Osteoblast (primary cell): ENCODE measurements at regions not wholly inside any gene's neighbourhood (a gene's known extent, or its start where the extent isn't known, plus 50 kb on each side); places are given as distances from the start of the nearest gene placed in this dataset.

ENCODE experiments used
- DNase-seq: peaks from one replicate; pipeline ENCODE4 v3.0.0; 2011; ENCODE audit warnings: low spot score, mixed read lengths; ENCODE audit not compliant: insufficient read length; ENCODE audit errors: missing footprints
- H2AFZ ChIP-seq: 2 replicates; pipeline ENCODE4 v1.6.0; 2011; ENCODE audit warnings: mild to moderate bottlenecking, low read length
- H3K27ac ChIP-seq: 2 replicates; pipeline ENCODE4 v1.5.1; 2011; ENCODE audit warnings: mild to moderate bottlenecking, low read depth, low read length, moderate library complexity
- H3K27me3 ChIP-seq: 2 replicates; pipeline ENCODE4 v1.6.0; 2012; ENCODE audit warnings: mild to moderate bottlenecking, control low read depth, inconsistent platforms, low read length, moderate library complexity; ENCODE audit not compliant: insufficient read depth
- H3K36me3 ChIP-seq: 2 replicates; pipeline ENCODE4 v1.5.1; 2011; ENCODE audit warnings: mild to moderate bottlenecking, low read length, control low read depth, moderate library complexity; ENCODE audit not compliant: insufficient read depth
- H3K4me1 ChIP-seq: 2 replicates; pipeline ENCODE4 v1.5.1; 2011; ENCODE audit warnings: mild to moderate bottlenecking, low read length, control low read depth, moderate library complexity; ENCODE audit not compliant: insufficient read depth
- H3K4me2 ChIP-seq: 2 replicates; pipeline ENCODE4 v1.6.0; 2011; ENCODE audit warnings: mild to moderate bottlenecking, low read length; ENCODE audit not compliant: insufficient read depth
- H3K4me3 ChIP-seq: fragments of 200-600 bp; sonication (generic); 3 replicates; pipeline ENCODE4 v1.5.1; 2012; ENCODE audit warnings: mild to moderate bottlenecking, low read length, inconsistent platforms; ENCODE audit not compliant: insufficient read depth
- H3K79me2 ChIP-seq: 2 replicates; pipeline ENCODE4 v1.6.0; 2012; ENCODE audit warnings: mild to moderate bottlenecking, low read length, control low read depth, inconsistent platforms; ENCODE audit not compliant: insufficient read depth
- H3K9me3 ChIP-seq: 2 replicates; pipeline ENCODE4 v1.5.1; 2011; ENCODE audit warnings: low read depth, low read length, control low read depth
- H4K20me1 ChIP-seq: 2 replicates; pipeline ENCODE4 v1.6.0; 2012; ENCODE audit warnings: mild to moderate bottlenecking, low read length, control low read depth; ENCODE audit not compliant: insufficient read depth
- TF ChIP-seq, protein P1 (sequence below): IDR thresholded peaks from 2 replicates; pipeline ENCODE4 v1.5.1; 2011; ENCODE audit warnings: mild to moderate bottlenecking, low read depth, low read length, moderate library complexity; ENCODE audit errors: extremely low read depth

DNA sequence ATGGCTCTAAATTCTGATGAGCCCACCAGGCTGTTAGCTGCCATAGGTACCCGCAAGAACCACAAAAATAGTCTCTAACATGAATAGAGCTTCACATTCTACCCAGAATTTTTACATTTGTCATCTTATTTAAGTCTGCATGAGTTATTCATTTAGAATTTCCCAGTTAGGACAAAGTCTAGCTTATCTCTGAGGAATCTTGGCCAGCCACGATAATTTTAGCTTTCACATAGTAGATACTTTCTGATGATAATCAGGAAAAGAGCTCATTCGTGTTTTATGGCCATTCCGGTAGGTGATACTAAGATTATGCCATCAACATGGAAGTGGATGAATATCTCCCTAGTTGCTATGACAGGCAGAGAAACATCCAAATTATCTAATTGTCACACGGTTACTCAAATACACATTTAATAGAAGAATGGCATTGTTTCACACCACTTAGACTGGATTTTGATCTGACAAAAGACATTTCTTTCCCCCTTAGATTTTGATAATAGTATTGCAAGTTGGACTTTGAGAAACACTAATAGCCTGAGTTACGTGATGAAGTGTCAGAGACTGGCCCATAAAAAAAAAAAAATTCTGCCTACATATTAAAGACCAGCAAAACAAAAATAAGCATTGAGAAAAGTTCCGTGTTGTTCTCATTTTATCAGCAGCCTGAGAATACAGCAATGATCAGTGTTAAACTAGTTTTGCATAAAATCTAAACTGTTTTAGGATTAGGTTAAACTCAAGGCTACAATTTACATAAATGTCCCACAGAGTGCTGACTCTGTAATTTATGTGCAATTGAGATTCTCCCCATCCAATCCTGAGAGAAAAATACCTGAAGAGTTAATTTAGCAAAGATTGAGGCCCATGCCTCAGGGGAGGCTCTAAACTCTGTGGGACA is 397.5 kb upstream of the ARID1B start:
- no peaks in the 10 kb centered on the region for H3K4me1 ChIP-seq
- no peaks in the 10 kb centered on the region for H4K20me1 ChIP-seq
- H3K9me3 ChIP-seq: no peaks in the 10 kb centered on the region
- H3K79me2 ChIP-seq: no peaks in the 10 kb centered on the region
- TF ChIP-seq, protein P1, sequence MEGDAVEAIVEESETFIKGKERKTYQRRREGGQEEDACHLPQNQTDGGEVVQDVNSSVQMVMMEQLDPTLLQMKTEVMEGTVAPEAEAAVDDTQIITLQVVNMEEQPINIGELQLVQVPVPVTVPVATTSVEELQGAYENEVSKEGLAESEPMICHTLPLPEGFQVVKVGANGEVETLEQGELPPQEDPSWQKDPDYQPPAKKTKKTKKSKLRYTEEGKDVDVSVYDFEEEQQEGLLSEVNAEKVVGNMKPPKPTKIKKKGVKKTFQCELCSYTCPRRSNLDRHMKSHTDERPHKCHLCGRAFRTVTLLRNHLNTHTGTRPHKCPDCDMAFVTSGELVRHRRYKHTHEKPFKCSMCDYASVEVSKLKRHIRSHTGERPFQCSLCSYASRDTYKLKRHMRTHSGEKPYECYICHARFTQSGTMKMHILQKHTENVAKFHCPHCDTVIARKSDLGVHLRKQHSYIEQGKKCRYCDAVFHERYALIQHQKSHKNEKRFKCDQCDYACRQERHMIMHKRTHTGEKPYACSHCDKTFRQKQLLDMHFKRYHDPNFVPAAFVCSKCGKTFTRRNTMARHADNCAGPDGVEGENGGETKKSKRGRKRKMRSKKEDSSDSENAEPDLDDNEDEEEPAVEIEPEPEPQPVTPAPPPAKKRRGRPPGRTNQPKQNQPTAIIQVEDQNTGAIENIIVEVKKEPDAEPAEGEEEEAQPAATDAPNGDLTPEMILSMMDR: no peak
- H3K4me2 ChIP-seq: no peak overlapping the region
- peak overlapping the region; percentile 22 for H3K27ac ChIP-seq
- no peak overlapping the region for H2AFZ ChIP-seq
- no peak overlapping the region for H3K4me3 ChIP-seq
- H3K27me3 ChIP-seq: no peaks in the 10 kb centered on the region
- H3K36me3 ChIP-seq: no peaks in the 10 kb centered on the region
- DNase-seq: no peak

DNA sequence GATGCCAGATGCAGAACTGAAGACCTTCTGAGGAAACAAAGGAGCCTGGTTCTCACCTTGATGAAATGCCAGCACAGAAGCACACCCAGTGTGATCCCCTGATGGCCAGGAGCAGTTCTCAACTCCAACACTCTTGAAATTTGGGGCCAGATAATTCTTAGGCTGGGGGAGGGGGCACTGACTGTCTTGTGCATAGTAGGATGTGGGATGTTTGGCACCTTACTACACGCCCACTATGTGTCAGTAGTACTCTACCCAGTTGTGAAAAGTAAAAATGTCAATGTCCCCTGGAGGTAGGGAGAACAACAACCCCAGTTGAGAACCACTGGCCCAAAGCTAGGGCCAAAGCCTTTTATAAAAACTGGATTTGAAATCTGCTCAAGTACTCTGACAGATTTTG is 398.3 kb upstream of the ARID1B start:
- Histone ChIP-seq H3K4me2 (no peak overlapping the region), H2AFZ (no peak overlapping the region), H3K9me3 (no peaks in the 10 kb centered on the region), H3K79me2 (no peaks in the 10 kb centered on the region), H3K4me1 (no peaks in the 10 kb centered on the region), H3K27me3 (no peaks in the 10 kb centered on the region), H3K27ac (no peak overlapping the region), H3K36me3 (no peaks in the 10 kb centered on the region), H3K4me3 (no peak overlapping the region), H4K20me1 (no peaks in the 10 kb centered on the region)
- TF ChIP-seq, protein P1: no peak
- DNase-seq: no peak

DNA sequence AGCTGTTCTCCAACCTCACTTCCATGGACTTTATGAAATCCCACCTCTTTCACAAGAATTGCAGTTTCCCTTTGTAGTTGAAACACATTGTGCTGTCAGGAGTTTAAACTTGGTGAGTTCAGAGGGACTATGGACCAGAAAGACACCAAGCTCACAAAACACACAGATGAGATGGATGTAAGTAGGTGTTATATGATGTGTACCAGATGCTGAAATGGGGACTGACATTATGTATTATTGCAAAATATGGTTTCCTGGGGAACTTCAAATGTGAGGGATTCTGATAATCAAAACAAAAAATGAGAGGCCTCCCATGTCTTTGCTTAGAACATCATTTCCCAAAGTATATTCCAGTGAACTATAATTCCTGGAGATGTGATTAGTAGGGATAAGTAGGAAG is 401.1 kb upstream of the ARID1B start:
- Histone ChIP-seq H3K27me3 (no peaks in the 10 kb centered on the region), H4K20me1 (no peaks in the 10 kb centered on the region), H3K4me2 (no peak overlapping the region), H3K9me3 (no peaks in the 10 kb centered on the region), H3K4me1 (no peaks in the 10 kb centered on the region), H3K4me3 (no peak overlapping the region), H3K36me3 (no peaks in the 10 kb centered on the region), H3K79me2 (no peaks in the 10 kb centered on the region), H2AFZ (no peak overlapping the region), H3K27ac (no peak overlapping the region)
- DNase-seq: no peak
- TF ChIP-seq, protein P1: no peak

DNA sequence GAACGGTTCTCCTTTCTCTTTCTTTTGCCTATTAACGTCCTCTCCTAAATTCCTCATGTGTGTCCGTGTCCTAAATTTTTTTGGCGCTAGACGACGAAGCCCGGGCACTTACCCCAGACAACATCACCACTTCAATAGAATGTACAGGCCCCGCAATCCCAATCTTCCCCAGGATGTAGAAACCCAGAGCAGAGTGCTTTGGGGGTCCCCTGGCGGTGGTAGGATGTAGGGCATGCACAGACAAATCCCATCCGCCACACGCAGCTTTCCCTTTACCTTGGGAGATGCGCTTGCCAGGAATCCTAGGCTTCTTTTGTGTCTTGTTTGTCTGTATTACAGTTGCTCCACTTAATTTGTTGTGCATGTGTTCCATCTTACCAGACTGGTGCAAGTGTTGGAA is 417.3 kb upstream of the ARID1B start:
- Histone ChIP-seq H3K4me3 (no peak overlapping the region), H3K27me3 (no peaks in the 10 kb centered on the region), H3K9me3 (no peaks in the 10 kb centered on the region), H4K20me1 (no peaks in the 10 kb centered on the region), H2AFZ (no peak overlapping the region), H3K27ac (no peak overlapping the region), H3K79me2 (no peaks in the 10 kb centered on the region), H3K4me2 (no peak overlapping the region), H3K36me3 (no peaks in the 10 kb centered on the region), H3K4me1 (no peaks in the 10 kb centered on the region)
- no peak for DNase-seq
- TF ChIP-seq, protein P1: no peak
